Activated CD4-positive, alpha-beta T cell treated with anti-CD3 and anti-CD28 coated beads, Interleukin-10, Interleukin-2, amounts not matched to agents 100 ng/mL and 50 ng/mL, durations not matched to agents 16 hours and 8 hours (primary cell): ENCODE measurements at regions not wholly inside any gene's neighbourhood (a gene's known extent, or its start where the extent isn't known, plus 50 kb on each side); places are given as distances from the start of the nearest gene placed in this dataset.
"Not testable (repeated sequence)": the region's sequence is repeated elsewhere in the genome, so short reads cannot be mapped to it uniquely, and the experiment has no call there.

Experiments
- DNase-seq: peaks from one replicate; pipeline ENCODE4 v3.0.0-alpha.2; 2020

GRCh38 chr6:21282360-21282759, 311.2 kb upstream of the SOX4 start:
- not testable (repeated sequence) for DNase-seq

GRCh38 chr6:21284166-21284565, 309.4 kb upstream of the SOX4 start:
- no peak for DNase-seq

GRCh38 chr6:21284706-21285105, 308.8 kb upstream of the SOX4 start:
- no peak for DNase-seq

GRCh38 chr6:21294144-21294543, 299.4 kb upstream of the SOX4 start:
- no peak for DNase-seq

- no peak for DNase-seq
Observed at GRCh38 chr6:21295506-21296240, 297.9 kb upstream of the SOX4 start.

GRCh38 chr6:21297665-21298064, 295.9 kb upstream of the SOX4 start:
- no peak for DNase-seq

- no peak for DNase-seq
Observed at GRCh38 chr6:21299216-21299615, 294.3 kb upstream of the SOX4 start.

GRCh38 chr6:21300439-21300838, 293.1 kb upstream of the SOX4 start:
- DNase-seq = no peak

GRCh38 chr6:21305893-21306332, 287.6 kb upstream of the SOX4 start:
- DNase-seq = no peak

GRCh38 chr6:21306546-21306945, 287.0 kb upstream of the SOX4 start:
- no peak for DNase-seq

GRCh38 chr6:21309807-21310221, 283.7 kb upstream of the SOX4 start:
- no peak for DNase-seq

GRCh38 chr6:21310568-21311140, 282.9 kb upstream of the SOX4 start:
- DNase-seq = no peak

GRCh38 chr6:21312118-21312517, 281.4 kb upstream of the SOX4 start:
- DNase-seq = no peak

- no peak for DNase-seq
Observed at GRCh38 chr6:21317642-21318041, 275.9 kb upstream of the SOX4 start.

- DNase-seq = no peak
Observed at GRCh38 chr6:21321076-21321475, 272.5 kb upstream of the SOX4 start.

GRCh38 chr6:21321531-21321930, 272.0 kb upstream of the SOX4 start:
- DNase-seq = no peak

- DNase-seq = no peak
Observed at GRCh38 chr6:21323577-21323976, 270.0 kb upstream of the SOX4 start.

GRCh38 chr6:21325201-21325856, 268.2 kb upstream of the SOX4 start:
- DNase-seq = peak; percentile 37

GRCh38 chr6:21327326-21328112, 266.0 kb upstream of the SOX4 start:
- no peak for DNase-seq

- DNase-seq = no peak
Observed at GRCh38 chr6:21331235-21331634, 262.3 kb upstream of the SOX4 start.

- no peak for DNase-seq
Observed at GRCh38 chr6:21332077-21332476, 261.5 kb upstream of the SOX4 start.

GRCh38 chr6:21332660-21333059, 260.9 kb upstream of the SOX4 start:
- no peak for DNase-seq

GRCh38 chr6:21333715-21334114, 259.8 kb upstream of the SOX4 start:
- no peak for DNase-seq
